GM12891 (cell line): ENCODE measurements at regions not wholly inside any gene's neighbourhood (a gene's known extent, or its start where the extent isn't known, plus 50 kb on each side); places are given as distances from the start of the nearest gene placed in this dataset.
A peak's percentile ranks its signal among the peaks of the same experiment; 100 is the strongest.

Experiments
- DNase-seq: peaks from one replicate; pipeline ENCODE4 v3.0.0; 2011; ENCODE audit warnings: low spot score; ENCODE audit not compliant: insufficient read length
- FAIRE-seq: peaks from 2 replicates; lab custom pipeline; 2011; peaks lifted over from hg19 to GRCh38; lab: Jason Lieb, UNC
- PAX5 ChIP-seq: IDR thresholded peaks from 2 replicates; pipeline ENCODE4 v1.6.1; 2011; ENCODE audit warnings: low read length, moderate library complexity, mild to moderate bottlenecking; ENCODE audit not compliant: insufficient read depth, severe bottlenecking
- POLR2A ChIP-seq: IDR thresholded peaks from 2 replicates; pipeline ENCODE4 v1.6.1; 2011; ENCODE audit warnings: low read depth, low read length, control low read depth
- POLR2AphosphoS5 ChIP-seq: IDR thresholded peaks from 2 replicates; pipeline ENCODE4 v1.6.1; 2011; ENCODE audit warnings: low read depth, low read length, control low read depth
- POU2F2 ChIP-seq: IDR thresholded peaks from 2 replicates; pipeline ENCODE4 v1.6.1; 2011; ENCODE audit warnings: low read depth, mild to moderate bottlenecking, control low read depth, low read length, moderate library complexity
- SPI1 ChIP-seq: IDR thresholded peaks from 2 replicates; pipeline ENCODE4 v1.6.1; 2011; ENCODE audit warnings: low read depth, low read length, control low read depth
- TAF1 ChIP-seq: IDR thresholded peaks from 2 replicates; pipeline ENCODE4 v1.6.1; 2011; ENCODE audit warnings: low read depth, low read length, control low read depth

- DNase-seq (no peak), FAIRE-seq (no peak)
- TF ChIP-seq TAF1: no peak
- no peak for TF ChIP-seq POLR2A
- no peak for TF ChIP-seq POLR2AphosphoS5
- no peak for TF ChIP-seq PAX5
- no peak for TF ChIP-seq SPI1
- no peak for TF ChIP-seq POU2F2
Measured at GRCh38 chrX:78543281-78543680, 115.8 kb downstream of the RTL3 start.

- TF ChIP-seq PAX5 (no peak), POLR2A (no peak), SPI1 (no peak), POU2F2 (no peak), POLR2AphosphoS5 (no peak), TAF1 (no peak)
- DNase-seq (no peak), FAIRE-seq (no peak)
Measured at GRCh38 chrX:78540171-78540570, 119.0 kb downstream of the RTL3 start.

- FAIRE-seq: no peak
- DNase-seq: no peak
- TF ChIP-seq POU2F2 (no peak), POLR2A (no peak), PAX5 (no peak), POLR2AphosphoS5 (no peak), TAF1 (no peak)
Measured at GRCh38 chrX:78534221-78534620, 124.9 kb downstream of the RTL3 start.

GRCh38 chrX:78532363-78532762, 126.8 kb downstream of the RTL3 start:
- FAIRE-seq (no peak), DNase-seq (no peak)
- TF ChIP-seq POLR2AphosphoS5: no peak
- TF ChIP-seq POLR2A: no peak
- no peak for TF ChIP-seq TAF1
- no peak for TF ChIP-seq PAX5
- no peak for TF ChIP-seq POU2F2
- TF ChIP-seq SPI1: no peak

- DNase-seq: no peak
- FAIRE-seq: no peak
- no peak for TF ChIP-seq PAX5
- TF ChIP-seq SPI1: no peak
- no peak for TF ChIP-seq POLR2AphosphoS5
- TF ChIP-seq TAF1: no peak
- TF ChIP-seq POU2F2: no peak
- no peak for TF ChIP-seq POLR2A
Measured at GRCh38 chrX:78527818-78528217, 131.3 kb downstream of the RTL3 start.

GRCh38 chrX:78527263-78527662, 131.9 kb downstream of the RTL3 start:
- no peak for FAIRE-seq

GRCh38 chrX:78522601-78523000, 136.5 kb downstream of the RTL3 start:
- no peak for TF ChIP-seq TAF1
- TF ChIP-seq PAX5: no peak
- no peak for TF ChIP-seq POLR2A
- TF ChIP-seq POLR2AphosphoS5: no peak
- TF ChIP-seq POU2F2: no peak
- TF ChIP-seq SPI1: no peak
- peak; percentile 52 for FAIRE-seq
- DNase-seq: no peak

More at GRCh38 chrX:78527263-78527662, 131.9 kb downstream of the RTL3 start:
- no peak for TF ChIP-seq POLR2AphosphoS5
- TF ChIP-seq POU2F2: no peak
- TF ChIP-seq POLR2A: no peak
- no peak for TF ChIP-seq PAX5
- TF ChIP-seq SPI1: no peak
- no peak for TF ChIP-seq TAF1
- no peak for DNase-seq

GRCh38 chrX:78517124-78517523, 142.0 kb downstream of the RTL3 start:
- no peak for DNase-seq

GRCh38 chrX:78514852-78515251, 144.3 kb downstream of the RTL3 start:
- TF ChIP-seq POLR2A: no peak
- no peak for TF ChIP-seq SPI1
- FAIRE-seq (peak; percentile 51), DNase-seq (no peak)

More at GRCh38 chrX:78517124-78517523, 142.0 kb downstream of the RTL3 start:
- FAIRE-seq: peak; percentile 58
- no peak for TF ChIP-seq POLR2A
- no peak for TF ChIP-seq POLR2AphosphoS5
- TF ChIP-seq TAF1: no peak
- no peak for TF ChIP-seq SPI1
- TF ChIP-seq PAX5: no peak
- TF ChIP-seq POU2F2: no peak

- DNase-seq (no peak), FAIRE-seq (peak; percentile 72)
- TF ChIP-seq PAX5: no peak
- TF ChIP-seq POLR2AphosphoS5: no peak
- no peak for TF ChIP-seq POU2F2
- no peak for TF ChIP-seq SPI1
- TF ChIP-seq TAF1: no peak
- no peak for TF ChIP-seq POLR2A
Measured at GRCh38 chrX:78513971-78514738, 145.0 kb downstream of the RTL3 start.
